ENCODE measurements at regions not wholly inside any gene's neighbourhood (a gene's known extent, or its start where the extent isn't known, plus 50 kb on each side); places are given as distances from the start of the nearest gene placed in this dataset.

DNA sequence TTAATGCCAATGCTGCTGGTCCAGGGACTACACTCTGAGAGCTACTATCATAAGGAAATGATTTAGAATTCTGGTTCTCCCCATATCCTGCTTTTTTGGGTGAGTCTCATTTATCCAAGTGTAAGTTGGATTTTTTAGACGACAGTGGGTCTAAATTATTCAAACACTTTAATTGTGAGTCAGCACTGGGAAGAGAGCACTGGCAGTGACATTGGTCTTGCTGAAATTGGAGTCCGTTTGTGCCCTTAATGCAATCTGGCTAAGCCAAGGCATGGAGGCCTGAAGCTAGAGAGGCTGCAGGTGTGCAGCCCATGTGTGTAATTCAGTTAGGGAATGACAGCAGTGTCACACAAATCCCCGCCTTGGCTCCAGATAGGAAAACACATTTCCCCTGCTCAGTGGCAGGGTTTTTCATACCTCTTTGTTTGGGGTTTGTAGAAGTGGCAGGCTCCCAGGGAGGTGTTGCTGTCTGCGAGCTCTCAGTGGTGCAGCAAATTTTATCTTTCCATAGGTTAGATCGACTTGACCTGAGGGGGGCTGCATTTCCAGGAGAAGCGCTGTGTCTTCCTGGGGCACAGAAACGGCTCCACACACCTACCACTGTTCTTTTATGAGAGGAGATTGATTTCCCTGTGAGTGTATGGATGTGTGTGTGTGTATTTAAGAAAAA is 197.7 kb downstream of the CD47 start:
- no peak for DNase-seq

GRCh38 chr3:107884719-107885460 is 205.9 kb downstream of the CD47 start:
- no peak for DNase-seq

- DNase-seq = no peak
These were observed 206.8 kb downstream of the CD47 start for GRCh38 chr3:107884028-107884427.

DNA sequence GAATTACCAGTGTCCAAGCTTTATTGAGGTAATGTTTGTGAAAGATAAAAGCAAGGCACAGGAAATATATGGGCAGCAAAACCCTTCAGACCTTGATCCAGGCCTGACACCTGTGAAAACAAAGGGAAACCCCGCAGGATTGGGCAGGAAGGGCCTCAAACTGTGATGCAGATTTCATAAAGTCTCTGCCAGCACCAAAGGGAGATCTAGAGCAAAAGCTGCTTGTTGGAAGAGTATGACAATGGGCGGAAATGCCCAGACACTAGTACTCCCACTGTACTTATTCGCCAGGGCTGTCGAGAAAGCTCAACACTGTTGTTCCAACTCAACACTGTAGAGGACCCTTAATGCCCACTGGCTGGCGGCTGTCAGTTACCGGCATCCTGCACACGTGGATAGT is 207.9 kb downstream of the CD47 start:
- DNase-seq = no peak

DNA sequence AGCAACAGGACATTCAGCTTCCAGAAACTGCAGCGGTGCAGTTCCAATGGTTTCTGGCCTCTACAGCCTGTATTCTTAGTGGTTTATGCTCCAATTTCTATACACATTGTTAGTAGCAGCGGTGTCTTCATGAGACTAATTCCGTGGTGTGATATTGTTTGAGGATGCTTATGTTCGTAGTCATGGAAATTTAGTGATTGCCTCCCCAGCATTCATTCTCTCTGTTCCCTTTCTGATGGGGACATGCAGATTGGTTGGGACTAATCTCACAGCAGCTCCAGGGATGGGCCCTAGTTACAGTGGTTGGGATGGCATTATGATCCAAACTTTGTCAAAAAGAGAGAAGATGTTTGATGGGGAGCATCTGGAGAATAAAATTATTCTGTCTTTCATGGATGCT is 208.6 kb downstream of the CD47 start:
- DNase-seq = no peak

DNA sequence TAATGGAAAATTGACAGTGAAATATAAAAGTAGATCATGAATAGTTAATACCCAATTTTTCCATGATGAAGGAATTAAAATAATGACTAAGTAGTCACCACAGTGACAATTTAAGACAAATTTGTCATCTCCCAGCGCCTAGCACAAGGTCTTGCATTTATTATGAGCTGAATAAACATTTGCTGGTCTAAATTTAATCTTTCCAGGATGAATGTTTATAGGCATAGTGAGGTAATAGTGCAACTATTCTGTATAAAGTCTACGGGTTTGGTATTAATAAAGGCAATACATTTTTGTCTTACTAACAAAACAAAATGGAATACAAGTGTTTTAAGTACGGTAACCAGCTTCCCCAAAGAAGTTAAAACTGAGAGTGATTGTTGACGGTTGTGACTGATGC is 209.3 kb downstream of the CD47 start:
- DNase-seq = no peak

GRCh38 chr3:107880702-107881101 is 210.1 kb downstream of the CD47 start:
- no peak for DNase-seq

DNA sequence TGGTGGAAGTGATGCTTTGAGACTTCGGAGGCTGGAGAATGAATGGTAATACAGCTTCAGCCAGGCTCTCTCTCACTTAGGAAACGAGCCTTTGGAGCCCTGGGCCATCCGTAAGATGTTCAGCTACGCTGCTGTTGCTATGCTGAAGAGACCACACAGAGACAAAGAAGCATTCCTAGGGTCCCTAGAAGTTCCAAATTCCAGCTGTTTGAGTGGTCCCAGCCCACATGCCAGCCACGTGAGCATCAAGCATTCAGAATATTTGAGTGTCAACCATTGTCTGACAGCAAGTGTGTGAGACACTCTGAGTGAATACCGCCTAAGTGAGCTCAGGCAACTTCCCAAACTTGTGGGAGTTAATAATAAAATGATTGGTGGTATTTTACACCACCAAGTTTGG is 212.9 kb downstream of the CD47 start:
- DNase-seq = no peak

- DNase-seq = peak in 1 of 2 experiments; percentile 17
These were observed 219.7 kb downstream of the CD47 start for GRCh38 chr3:107870943-107871638.

GRCh38 chr3:107870096-107870495 is 220.7 kb downstream of the CD47 start:
- no peak for DNase-seq

- no peak for DNase-seq
These were observed 222.4 kb downstream of the CD47 start for GRCh38 chr3:107868449-107868848.

GRCh38 chr3:107861904-107862303 is 228.9 kb downstream of the CD47 start:
- DNase-seq = no peak

DNA sequence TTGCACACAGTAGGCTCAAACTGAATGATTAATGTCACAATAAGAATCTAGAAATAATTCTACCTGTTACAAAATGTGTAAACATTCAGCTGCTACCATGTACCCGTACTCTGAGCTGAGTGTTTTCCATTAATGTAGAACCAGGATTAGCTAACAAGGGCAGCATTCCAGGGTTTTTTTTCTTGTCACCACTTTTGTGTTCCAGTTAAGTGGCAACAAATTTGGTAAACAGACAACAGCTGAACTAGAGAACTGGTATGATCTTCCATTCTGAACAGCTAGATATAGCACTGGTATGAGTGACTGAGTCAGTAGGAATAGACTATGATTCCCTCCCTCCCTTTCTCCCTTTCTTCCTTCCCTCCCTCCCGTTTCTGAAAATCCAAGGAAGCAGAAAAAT is 229.4 kb downstream of the CD47 start:
- DNase-seq = no peak
